ENCODE measurements at regions not wholly inside any gene's neighbourhood (a gene's known extent, or its start where the extent isn't known, plus 50 kb on each side); places are given as distances from the start of the nearest gene placed in this dataset.

DNA sequence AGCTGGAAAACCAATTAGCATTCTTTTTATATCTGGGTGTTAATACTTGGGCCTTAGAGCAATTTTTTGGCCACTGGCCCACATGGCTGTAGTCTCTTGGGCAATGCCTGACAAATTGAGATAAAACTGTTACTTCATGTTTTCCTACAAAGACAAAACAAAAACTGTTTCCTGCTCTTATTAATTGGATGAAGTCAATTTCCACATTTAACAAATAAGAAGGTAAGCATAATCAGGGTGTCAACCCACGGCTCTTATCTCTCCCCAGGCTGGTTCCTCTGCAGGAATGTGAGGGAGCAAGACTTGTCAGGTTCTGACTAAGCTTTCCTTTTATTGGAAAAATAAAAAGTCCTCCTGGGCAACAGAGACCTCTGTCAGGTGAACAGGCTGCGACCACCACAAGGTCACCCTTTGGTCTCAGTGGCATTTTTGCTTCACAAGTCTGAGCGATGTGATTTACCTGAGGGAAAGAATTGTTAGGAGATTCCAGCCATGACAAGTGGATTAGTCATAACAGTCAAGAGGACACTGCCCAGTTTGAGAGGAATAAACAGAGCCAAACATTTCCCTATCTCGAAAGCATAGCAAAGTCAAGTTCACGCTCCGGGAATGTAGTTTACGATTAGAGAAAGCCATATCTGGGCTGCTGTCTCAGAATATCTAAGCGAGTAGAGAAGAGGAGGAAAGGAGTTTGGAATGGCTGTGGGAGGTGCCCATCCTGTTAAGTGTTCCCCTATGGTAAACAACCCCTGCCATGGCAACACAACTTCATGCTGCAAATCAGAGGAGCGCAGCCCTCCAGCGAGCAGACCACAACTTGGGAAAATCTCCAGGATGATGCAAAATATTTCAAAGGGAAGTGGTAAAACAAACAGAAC, 144.4 kb downstream of the TES start (continued):
- TF ChIP-seq, protein P1, sequence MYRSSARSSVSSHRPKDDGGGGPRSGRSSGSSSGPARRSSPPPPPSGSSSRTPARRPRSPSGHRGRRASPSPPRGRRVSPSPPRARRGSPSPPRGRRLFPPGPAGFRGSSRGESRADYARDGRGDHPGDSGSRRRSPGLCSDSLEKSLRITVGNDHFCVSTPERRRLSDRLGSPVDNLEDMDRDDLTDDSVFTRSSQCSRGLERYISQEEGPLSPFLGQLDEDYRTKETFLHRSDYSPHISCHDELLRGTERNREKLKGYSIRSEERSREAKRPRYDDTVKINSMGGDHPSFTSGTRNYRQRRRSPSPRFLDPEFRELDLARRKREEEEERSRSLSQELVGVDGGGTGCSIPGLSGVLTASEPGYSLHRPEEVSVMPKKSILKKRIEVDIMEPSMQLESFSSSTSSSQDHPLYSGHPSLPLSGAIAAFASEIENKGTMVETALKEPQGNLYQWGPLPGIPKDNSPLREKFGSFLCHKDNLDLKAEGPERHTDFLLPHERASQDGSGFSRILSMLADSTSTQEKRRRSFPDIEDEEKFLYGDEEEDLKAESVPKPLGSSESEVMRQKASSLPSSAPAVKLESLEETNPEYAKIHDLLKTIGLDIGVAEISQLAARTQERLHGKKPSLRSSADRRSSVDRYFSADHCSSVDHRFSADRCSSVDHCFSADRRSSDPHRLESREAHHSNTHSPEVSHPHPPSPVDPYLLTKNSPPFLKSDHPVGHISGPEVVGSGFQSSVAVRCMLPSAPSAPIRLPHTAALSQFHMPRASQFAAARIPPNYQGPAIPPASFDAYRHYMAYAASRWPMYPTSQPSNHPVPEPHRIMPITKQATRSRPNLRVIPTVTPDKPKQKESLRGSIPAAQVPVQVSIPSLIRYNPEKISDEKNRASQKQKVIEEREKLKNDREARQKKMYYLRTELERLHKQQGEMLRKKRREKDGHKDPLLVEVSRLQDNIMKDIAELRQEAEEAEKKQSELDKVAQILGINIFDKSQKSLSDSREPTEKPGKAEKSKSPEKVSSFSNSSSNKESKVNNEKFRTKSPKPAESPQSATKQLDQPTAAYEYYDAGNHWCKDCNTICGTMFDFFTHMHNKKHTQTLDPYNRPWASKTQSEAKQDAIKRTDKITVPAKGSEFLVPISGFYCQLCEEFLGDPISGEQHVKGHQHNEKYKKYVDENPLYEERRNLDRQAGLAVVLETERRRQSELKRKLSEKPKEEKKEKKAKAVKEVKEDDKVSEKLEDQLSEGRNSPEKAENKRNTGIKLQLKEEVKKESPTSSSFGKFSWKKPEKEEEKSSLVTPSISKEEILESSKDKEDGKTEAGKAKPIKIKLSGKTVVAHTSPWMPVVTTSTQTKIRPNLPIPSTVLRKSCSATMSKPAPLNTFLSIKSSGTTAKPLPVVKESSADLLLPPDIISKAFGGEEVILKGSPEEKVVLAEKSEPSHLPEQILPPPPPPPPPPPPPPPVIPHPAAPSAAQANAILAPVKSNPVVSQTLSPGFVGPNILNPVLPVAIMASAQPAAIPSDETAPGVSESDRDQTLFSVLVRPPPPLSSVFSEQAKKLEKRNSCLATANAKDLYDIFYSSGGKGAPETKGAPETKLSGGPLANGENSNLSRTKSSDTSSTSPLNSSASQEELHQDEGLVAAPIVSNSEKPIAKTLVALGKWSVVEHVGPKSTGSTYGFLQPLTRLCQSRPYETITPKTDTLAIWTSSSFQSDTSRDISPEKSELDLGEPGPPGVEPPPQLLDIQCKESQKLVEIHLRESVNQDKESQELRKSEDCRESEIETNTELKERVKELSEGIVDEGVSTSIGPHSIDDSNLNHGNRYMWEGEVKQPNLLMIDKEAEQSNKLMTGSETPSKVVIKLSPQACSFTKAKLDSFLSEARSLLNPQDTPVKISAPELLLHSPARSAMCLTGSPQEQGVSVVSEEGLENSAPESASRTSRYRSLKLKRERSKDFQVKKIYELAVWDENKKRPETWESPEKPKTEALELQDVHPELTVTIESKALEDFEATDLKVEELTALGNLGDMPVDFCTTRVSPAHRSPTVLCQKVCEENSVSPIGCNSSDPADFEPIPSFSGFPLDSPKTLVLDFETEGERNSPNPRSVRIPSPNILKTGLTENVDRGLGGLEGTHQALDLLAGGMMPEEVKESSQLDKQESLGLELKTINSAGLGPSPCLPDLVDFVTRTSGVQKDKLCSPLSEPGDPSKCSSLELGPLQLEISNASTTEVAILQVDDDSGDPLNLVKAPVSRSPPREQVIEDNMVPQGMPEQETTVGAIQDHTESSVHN (IDR thresholded peaks at IDR 0.05; ENCODE audit: borderline replicate concordance in 1 of 2, low read depth in 1 of 2) = no peak
- no peak for TF ChIP-seq CBX5 (IDR thresholded peaks at IDR 0.05; ENCODE audit: borderline replicate concordance, low read depth)
- TF ChIP-seq, protein P2, sequence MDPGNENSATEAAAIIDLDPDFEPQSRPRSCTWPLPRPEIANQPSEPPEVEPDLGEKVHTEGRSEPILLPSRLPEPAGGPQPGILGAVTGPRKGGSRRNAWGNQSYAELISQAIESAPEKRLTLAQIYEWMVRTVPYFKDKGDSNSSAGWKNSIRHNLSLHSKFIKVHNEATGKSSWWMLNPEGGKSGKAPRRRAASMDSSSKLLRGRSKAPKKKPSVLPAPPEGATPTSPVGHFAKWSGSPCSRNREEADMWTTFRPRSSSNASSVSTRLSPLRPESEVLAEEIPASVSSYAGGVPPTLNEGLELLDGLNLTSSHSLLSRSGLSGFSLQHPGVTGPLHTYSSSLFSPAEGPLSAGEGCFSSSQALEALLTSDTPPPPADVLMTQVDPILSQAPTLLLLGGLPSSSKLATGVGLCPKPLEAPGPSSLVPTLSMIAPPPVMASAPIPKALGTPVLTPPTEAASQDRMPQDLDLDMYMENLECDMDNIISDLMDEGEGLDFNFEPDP (CRISPR knock-in tag; IDR thresholded peaks at IDR 0.05) = no peak
- TF ChIP-seq POLR2B (IDR thresholded peaks at IDR 0.05; ENCODE audit: low read depth, partially characterized antibody) = no peak
- TF ChIP-seq, protein P3, sequence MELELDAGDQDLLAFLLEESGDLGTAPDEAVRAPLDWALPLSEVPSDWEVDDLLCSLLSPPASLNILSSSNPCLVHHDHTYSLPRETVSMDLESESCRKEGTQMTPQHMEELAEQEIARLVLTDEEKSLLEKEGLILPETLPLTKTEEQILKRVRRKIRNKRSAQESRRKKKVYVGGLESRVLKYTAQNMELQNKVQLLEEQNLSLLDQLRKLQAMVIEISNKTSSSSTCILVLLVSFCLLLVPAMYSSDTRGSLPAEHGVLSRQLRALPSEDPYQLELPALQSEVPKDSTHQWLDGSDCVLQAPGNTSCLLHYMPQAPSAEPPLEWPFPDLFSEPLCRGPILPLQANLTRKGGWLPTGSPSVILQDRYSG (tag; conservative IDR thresholded peaks at IDR 0.05; ENCODE audit: low read depth) = no peak
- TF ChIP-seq CCNT2 (IDR thresholded peaks at IDR 0.05; ENCODE audit: borderline replicate concordance, extremely low read depth, insufficient read length, low read depth, low read length) = peak; percentile 59
- no peak for TF ChIP-seq ZNF175 (CRISPR knock-in tag; IDR thresholded peaks at IDR 0.05; ENCODE audit: low read depth)
- TF ChIP-seq NCOR1 (IDR thresholded peaks at IDR 0.05) = peak; percentile 28; the same call in 1 of the 2 replicates
- no peak for TF ChIP-seq KLF13 (tag; IDR thresholded peaks at IDR 0.05; ENCODE audit: borderline replicate concordance, low read depth)
- TF ChIP-seq ELF4 (CRISPR knock-in tag; IDR thresholded peaks at IDR 0.05) = no peak
- no peak for TF ChIP-seq STAT5B (CRISPR knock-in tag; IDR thresholded peaks at IDR 0.05)
- no peak for TF ChIP-seq ZNF23 (CRISPR knock-in tag; IDR thresholded peaks at IDR 0.05)
- no peak for TF ChIP-seq MCM2 (IDR thresholded peaks at IDR 0.05; ENCODE audit: low read depth)
- TF ChIP-seq, protein P4, sequence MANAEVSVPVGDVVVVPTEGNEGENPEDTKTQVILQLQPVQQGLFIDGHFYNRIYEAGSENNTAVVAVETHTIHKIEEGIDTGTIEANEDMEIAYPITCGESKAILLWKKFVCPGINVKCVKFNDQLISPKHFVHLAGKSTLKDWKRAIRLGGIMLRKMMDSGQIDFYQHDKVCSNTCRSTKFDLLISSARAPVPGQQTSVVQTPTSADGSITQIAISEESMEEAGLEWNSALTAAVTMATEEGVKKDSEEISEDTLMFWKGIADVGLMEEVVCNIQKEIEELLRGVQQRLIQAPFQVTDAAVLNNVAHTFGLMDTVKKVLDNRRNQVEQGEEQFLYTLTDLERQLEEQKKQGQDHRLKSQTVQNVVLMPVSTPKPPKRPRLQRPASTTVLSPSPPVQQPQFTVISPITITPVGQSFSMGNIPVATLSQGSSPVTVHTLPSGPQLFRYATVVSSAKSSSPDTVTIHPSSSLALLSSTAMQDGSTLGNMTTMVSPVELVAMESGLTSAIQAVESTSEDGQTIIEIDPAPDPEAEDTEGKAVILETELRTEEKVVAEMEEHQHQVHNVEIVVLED (CRISPR knock-in tag; IDR thresholded peaks at IDR 0.05) = no peak

Measured in K562 (cell line).